A673 (cell line): ENCODE measurements at regions not wholly inside any gene's neighbourhood (a gene's known extent, or its start where the extent isn't known, plus 50 kb on each side); places are given as distances from the start of the nearest gene placed in this dataset.

Experiments
- BruUV-seq: library from RNA; stranded (reverse); fragments of 400-500 nt; replicated peaks from 2 replicates; lab custom pipeline; 2021; lab: Mats Ljungman, UMichigan
- CTCF ChIA-PET: fragments of 300-600 bp; sonication (Branson Sonifier 250); formaldehyde crosslinking; loops from one replicate; lab custom pipeline; 2022; ENCODE audit warnings: antibody characterized with exemption; lab: Charles Lee
- POLR2A ChIA-PET: fragments of 300-600 bp; sonication (Branson Sonifier 250); formaldehyde crosslinking; loops from one replicate; lab custom pipeline; 2022; ENCODE audit warnings: antibody characterized with exemption; ENCODE audit not compliant: low non-redundant PET; lab: Charles Lee
- DNase-seq: peaks from one replicate; pipeline ENCODE4 v3.0.0-alpha.2; 2015; ENCODE audit warnings: low spot score
- H3K27ac ChIP-seq: fragments of 200-600 bp; sonication (generic); 2 replicates; pipeline ENCODE4 v1.5.1; 2016; ENCODE audit warnings: mixed run types, low read depth, mild to moderate bottlenecking, mixed read lengths, antibody characterized with exemption, low read length; ENCODE audit not compliant: poor library complexity, severe bottlenecking
- H3K27me3 ChIP-seq: fragments of 200-600 bp; sonication (generic); replicated peaks from 2 replicates; pipeline ENCODE4 v1.6.1; 2017; ENCODE audit warnings: mixed run types, low read depth, mild to moderate bottlenecking, mixed read lengths, antibody characterized with exemption, low read length; ENCODE audit not compliant: insufficient read depth, poor library complexity
- H3K36me3 ChIP-seq: fragments of 200-600 bp; sonication (generic); 2 replicates; pipeline ENCODE4 v1.6.1; 2016; ENCODE audit warnings: mixed run types, mild to moderate bottlenecking, mixed read lengths, antibody characterized with exemption, low read length; ENCODE audit not compliant: insufficient read depth, poor library complexity, severe bottlenecking
- H3K4me1 ChIP-seq: fragments of 200-600 bp; sonication (generic); 2 replicates; pipeline ENCODE4 v1.6.1; 2017; ENCODE audit warnings: mixed run types, mild to moderate bottlenecking, mixed read lengths, antibody characterized with exemption, low read length; ENCODE audit not compliant: insufficient read depth, poor library complexity, severe bottlenecking
- H3K4me3 ChIP-seq: fragments of 200-600 bp; sonication (generic); 2 replicates; pipeline ENCODE4 v1.5.1; 2016; ENCODE audit warnings: low read depth, mixed run types, mild to moderate bottlenecking, mixed read lengths, low read length; ENCODE audit not compliant: poor library complexity, severe bottlenecking
- H3K9me3 ChIP-seq: fragments of 200-600 bp; sonication (generic); 2 replicates; pipeline ENCODE4 v1.6.1; 2016; ENCODE audit warnings: mixed run types, low read depth, mild to moderate bottlenecking, mixed read lengths, antibody characterized with exemption, low read length; ENCODE audit not compliant: poor library complexity, severe bottlenecking
- CTCF ChIP-seq: fragments of 300-800, 200-600 bp; sonication (generic); conservative IDR thresholded peaks from 2 replicates; pipeline ENCODE4 v1.5.1; 2017; ENCODE audit warnings: low read depth, mild to moderate bottlenecking, antibody characterized with exemption, low read length, moderate library complexity, mixed read lengths
- EZH2 ChIP-seq: fragments of 200-600 bp; sonication (generic); IDR thresholded peaks from 2 replicates; pipeline ENCODE4 v1.6.1; 2017; ENCODE audit warnings: borderline replicate concordance, low read depth, mild to moderate bottlenecking, mixed read lengths, antibody characterized with exemption, low read length; ENCODE audit not compliant: poor library complexity, severe bottlenecking
- intact Hi-C: fragments of 100-400 bp; cut with micrococcal nuclease; formaldehyde crosslinking; loops from one replicate; pipeline ENCODE4 v1.10.0; 2022; ENCODE audit not compliant: unreplicated experiment

- POLR2A ChIA-PET, result no interaction called here
- no peaks in the 10 kb centered on the region for H3K36me3 ChIP-seq
- H3K27me3 ChIP-seq, result no peaks in the 10 kb centered on the region
- H3K9me3 ChIP-seq, result no peaks in the 10 kb centered on the region
- no TSS peak for BruUV-seq
- no peak for TF ChIP-seq EZH2
- TF ChIP-seq CTCF, result no peak
- no peak overlapping the region for H3K27ac ChIP-seq
- intact Hi-C loops, result no loop called here
- H3K4me3 ChIP-seq, result no peak overlapping the region
- CTCF ChIA-PET, result no interaction called here
- DNase-seq, result no peak
- H3K4me1 ChIP-seq, result no peaks in the 10 kb centered on the region
These were observed 230.7 kb upstream of the SRRM4 start for GRCh38 chr12:118750666-118751065.

DNA sequence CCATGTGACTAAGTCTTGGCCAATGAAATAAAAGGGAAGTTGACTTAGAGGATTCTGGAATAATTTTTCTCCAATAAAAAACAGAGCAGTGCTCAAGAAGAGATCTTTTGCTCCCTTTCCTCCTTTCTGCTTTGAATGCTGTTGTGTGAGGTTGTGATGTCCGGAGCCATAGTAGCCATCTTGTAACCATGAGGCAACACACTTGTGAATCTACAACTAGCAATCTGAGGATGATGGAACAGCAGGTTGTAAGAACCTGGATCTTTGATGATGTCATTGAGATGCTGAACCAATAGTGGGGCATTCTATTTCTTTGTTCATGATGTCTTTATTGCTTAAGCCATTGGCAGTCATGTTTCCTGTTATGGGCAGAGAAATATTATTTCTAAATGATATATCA is 230.0 kb upstream of the SRRM4 start:
- TF ChIP-seq EZH2 (no peak), CTCF (no peak)
- H3K4me3 ChIP-seq, result no peak overlapping the region
- no peaks in the 10 kb centered on the region for H3K4me1 ChIP-seq
- DNase-seq, result no peak
- intact Hi-C loops, result no loop called here
- no TSS peak for BruUV-seq
- no peak overlapping the region for H3K27ac ChIP-seq
- CTCF ChIA-PET, result no interaction called here
- H3K36me3 ChIP-seq, result no peaks in the 10 kb centered on the region
- POLR2A ChIA-PET, result no interaction called here
- H3K27me3 ChIP-seq, result no peaks in the 10 kb centered on the region
- no peaks in the 10 kb centered on the region for H3K9me3 ChIP-seq

DNA sequence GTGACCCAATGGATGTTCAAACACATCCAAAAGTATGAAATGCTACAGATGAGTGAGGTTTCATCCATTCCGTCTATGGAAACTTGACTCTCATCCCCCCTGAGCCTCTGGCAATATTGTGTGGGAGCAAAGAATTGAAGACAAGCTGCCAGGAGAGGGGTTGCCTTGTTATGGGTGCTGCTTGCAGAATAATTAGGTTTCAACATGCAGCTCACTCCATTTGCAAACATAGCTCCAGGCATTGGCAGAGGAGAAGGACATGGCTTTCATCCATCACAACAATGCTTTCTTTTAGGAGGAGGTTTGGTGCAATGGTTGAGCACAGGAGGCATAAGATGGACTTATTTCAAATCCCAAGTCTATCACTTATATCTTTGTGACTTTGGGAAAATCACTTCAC is 220.7 kb upstream of the SRRM4 start:
- BruUV-seq, result no TSS peak
- DNase-seq, result no peak
- intact Hi-C loops, result no loop called here
- CTCF ChIA-PET, result no interaction called here
- TF ChIP-seq EZH2 (no peak), CTCF (no peak)
- Histone ChIP-seq H3K4me3 (no peak overlapping the region), H3K27ac (no peak overlapping the region), H3K9me3 (no peaks in the 10 kb centered on the region), H3K27me3 (no peaks in the 10 kb centered on the region), H3K36me3 (no peaks in the 10 kb centered on the region), H3K4me1 (no peaks in the 10 kb centered on the region)
- POLR2A ChIA-PET, result no interaction called here
